Central memory CD8-positive, alpha-beta T cell (primary cell): ENCODE measurements at regions not wholly inside any gene's neighbourhood (a gene's known extent, or its start where the extent isn't known, plus 50 kb on each side); places are given as distances from the start of the nearest gene placed in this dataset.

Source experiments
- ATAC-seq: fragments of 150-1000 bp; cut with Tn5 transposase; replicated peaks from 2 replicates; pipeline ENCODE4 v1.10.0; 2022; ENCODE audit warnings: mild to moderate bottlenecking, moderate FRiP score, moderate number of reproducible peaks; ENCODE audit not compliant: poor library complexity, severe bottlenecking; ENCODE audit errors: extremely low read depth
- DNase-seq, 2 donors: peaks; one replicate each; pipeline ENCODE4 v3.0.0; 2021; ENCODE audit warnings: low spot score in 2 of 2
- H3K27ac Mint-ChIP-seq: one replicate; pipeline ENCODE4 v1.8.0; 2022; ENCODE audit warnings: low read depth, mild to moderate bottlenecking, moderate library complexity, mixed read lengths
- H3K27me3 Mint-ChIP-seq: one replicate; pipeline ENCODE4 v1.8.0; 2022; ENCODE audit warnings: mixed read lengths
- H3K36me3 Mint-ChIP-seq: one replicate; pipeline ENCODE4 v1.8.0; 2022; ENCODE audit warnings: mild to moderate bottlenecking, moderate library complexity, mixed read lengths; ENCODE audit not compliant: insufficient read depth
- H3K4me1 Mint-ChIP-seq: one replicate; pipeline ENCODE4 v1.8.0; 2022; ENCODE audit warnings: mixed read lengths
- H3K4me3 Mint-ChIP-seq: one replicate; pipeline ENCODE4 v1.8.0; 2022; ENCODE audit warnings: mild to moderate bottlenecking, moderate library complexity, mixed read lengths
- H3K9me3 Mint-ChIP-seq: one replicate; pipeline ENCODE4 v1.8.0; 2022; ENCODE audit warnings: mixed read lengths

GRCh38 chr3:83460052-83460451 is 1498.7 kb upstream of the CADM2 start:
- H3K36me3 Mint-ChIP-seq = peaks cover 2% of the 10 kb centered on the region
- DNase-seq = no peak
- no peak overlapping the region for H3K4me3 Mint-ChIP-seq
- no peaks in the 10 kb centered on the region for H3K27me3 Mint-ChIP-seq
- H3K27ac Mint-ChIP-seq = no peak overlapping the region
- H3K4me1 Mint-ChIP-seq = no peaks in the 10 kb centered on the region
- ATAC-seq = no peak
- H3K9me3 Mint-ChIP-seq = peaks cover 11% of the 10 kb centered on the region

GRCh38 chr3:83461411-83461810 is 1497.4 kb upstream of the CADM2 start:
- Mint-ChIP-seq H3K4me3 (no peak overlapping the region), H3K27me3 (no peaks in the 10 kb centered on the region), H3K27ac (no peak overlapping the region), H3K4me1 (no peaks in the 10 kb centered on the region), H3K9me3 (peaks cover 6% of the 10 kb centered on the region), H3K36me3 (peaks cover 2% of the 10 kb centered on the region)
- DNase-seq = no peak
- no peak for ATAC-seq

GRCh38 chr3:83477563-83477962 is 1481.2 kb upstream of the CADM2 start:
- DNase-seq (no peak), ATAC-seq (no peak)
- no peaks in the 10 kb centered on the region for H3K4me1 Mint-ChIP-seq
- H3K4me3 Mint-ChIP-seq = no peak overlapping the region
- peaks cover 2% of the 10 kb centered on the region for H3K36me3 Mint-ChIP-seq
- H3K9me3 Mint-ChIP-seq = peaks cover 5% of the 10 kb centered on the region
- H3K27ac Mint-ChIP-seq = no peak overlapping the region
- H3K27me3 Mint-ChIP-seq = no peaks in the 10 kb centered on the region

- Mint-ChIP-seq H3K36me3 (no peaks in the 10 kb centered on the region), H3K27me3 (no peaks in the 10 kb centered on the region)
- no peak for ATAC-seq
Observed at GRCh38 chr3:83482402-83483070, 1476.3 kb upstream of the CADM2 start.

GRCh38 chr3:83496462-83496861 is 1462.3 kb upstream of the CADM2 start:
- Mint-ChIP-seq H3K36me3 (no peaks in the 10 kb centered on the region), H3K27me3 (no peaks in the 10 kb centered on the region), H3K27ac (no peak overlapping the region), H3K4me1 (no peaks in the 10 kb centered on the region), H3K9me3 (no peaks in the 10 kb centered on the region), H3K4me3 (no peak overlapping the region)
- DNase-seq (no peak), ATAC-seq (no peak)

More at GRCh38 chr3:83482402-83483070, 1476.3 kb upstream of the CADM2 start:
- Mint-ChIP-seq H3K9me3 (peaks cover 15% of the 10 kb centered on the region), H3K27ac (no peak overlapping the region), H3K4me1 (no peaks in the 10 kb centered on the region), H3K4me3 (no peak overlapping the region)
- DNase-seq = no peak

- no peaks in the 10 kb centered on the region for H3K9me3 Mint-ChIP-seq
- no peak overlapping the region for H3K27ac Mint-ChIP-seq
- H3K27me3 Mint-ChIP-seq = no peaks in the 10 kb centered on the region
- DNase-seq = no peak
- ATAC-seq = no peak
- no peak overlapping the region for H3K4me3 Mint-ChIP-seq
- no peaks in the 10 kb centered on the region for H3K4me1 Mint-ChIP-seq
- H3K36me3 Mint-ChIP-seq = no peaks in the 10 kb centered on the region
Observed at GRCh38 chr3:83498361-83499016, 1460.3 kb upstream of the CADM2 start.

GRCh38 chr3:83500422-83500821 is 1458.4 kb upstream of the CADM2 start:
- Mint-ChIP-seq H3K36me3 (no peaks in the 10 kb centered on the region), H3K4me1 (no peaks in the 10 kb centered on the region), H3K27ac (no peak overlapping the region), H3K9me3 (no peaks in the 10 kb centered on the region), H3K27me3 (no peaks in the 10 kb centered on the region), H3K4me3 (no peak overlapping the region)
- ATAC-seq = no peak
- no peak for DNase-seq

GRCh38 chr3:83500931-83501330 is 1457.9 kb upstream of the CADM2 start:
- Mint-ChIP-seq H3K36me3 (no peaks in the 10 kb centered on the region), H3K9me3 (no peaks in the 10 kb centered on the region), H3K27ac (no peak overlapping the region), H3K27me3 (no peaks in the 10 kb centered on the region), H3K4me1 (no peaks in the 10 kb centered on the region), H3K4me3 (no peak overlapping the region)
- DNase-seq = no peak
- ATAC-seq = no peak

GRCh38 chr3:83513051-83513450 is 1445.7 kb upstream of the CADM2 start:
- no peak for ATAC-seq
- Mint-ChIP-seq H3K4me1 (no peaks in the 10 kb centered on the region), H3K9me3 (peaks cover 43% of the 10 kb centered on the region), H3K27me3 (no peaks in the 10 kb centered on the region), H3K4me3 (no peak overlapping the region), H3K36me3 (no peaks in the 10 kb centered on the region), H3K27ac (no peak overlapping the region)
- DNase-seq = no peak

GRCh38 chr3:83513677-83514076 is 1445.1 kb upstream of the CADM2 start:
- Mint-ChIP-seq H3K36me3 (no peaks in the 10 kb centered on the region), H3K9me3 (peaks cover 43% of the 10 kb centered on the region), H3K4me3 (no peak overlapping the region), H3K4me1 (no peaks in the 10 kb centered on the region), H3K27me3 (no peaks in the 10 kb centered on the region), H3K27ac (no peak overlapping the region)
- ATAC-seq (no peak), DNase-seq (no peak)

- Mint-ChIP-seq H3K4me1 (no peaks in the 10 kb centered on the region), H3K9me3 (peaks cover 36% of the 10 kb centered on the region), H3K36me3 (no peaks in the 10 kb centered on the region), H3K4me3 (no peak overlapping the region), H3K27me3 (no peaks in the 10 kb centered on the region), H3K27ac (no peak overlapping the region)
- ATAC-seq = no peak
- DNase-seq = no peak
Observed at GRCh38 chr3:83514130-83514914, 1444.5 kb upstream of the CADM2 start.

- no peak for DNase-seq
- Mint-ChIP-seq H3K27me3 (no peaks in the 10 kb centered on the region), H3K36me3 (no peaks in the 10 kb centered on the region), H3K27ac (no peak overlapping the region), H3K9me3 (peaks cover 30% of the 10 kb centered on the region), H3K4me3 (no peak overlapping the region), H3K4me1 (no peaks in the 10 kb centered on the region)
- ATAC-seq = no peak
Observed at GRCh38 chr3:83515123-83515522, 1443.7 kb upstream of the CADM2 start.
